ENCODE measurements at regions not wholly inside any gene's neighbourhood (a gene's known extent, or its start where the extent isn't known, plus 50 kb on each side); places are given as distances from the start of the nearest gene placed in this dataset.

- POLR2A ChIA-PET (ENCODE audit: partially characterized antibody) = no interaction called here
- Histone ChIP-seq H4K8ac (ENCODE audit: extremely low read depth, insufficient read depth, low read length) (no peak overlapping the region), H3K23me2 (ENCODE audit: low read depth, low read length) (no peaks in the 10 kb centered on the region), H2BK12ac (ENCODE audit: low read depth, low read length) (no peak overlapping the region), H3K56ac (replicated peaks; ENCODE audit: insufficient read length, low read depth, low read length) (no peak overlapping the region), H3K27me3 (replicated peaks in 1 of 4; ENCODE audit: control insufficient read depth in 3 of 4, extremely low read depth in 1 of 4, insufficient read depth in 3 of 4, low read length in 3 of 4) (no peaks in the 10 kb centered on the region), H3K4me1 (replicated peaks in 1 of 4; ENCODE audit: control insufficient read depth in 3 of 4, insufficient read depth in 4 of 4, low read length in 3 of 4) (no peaks in the 10 kb centered on the region), H2AFZ (ENCODE audit: low read length) (no peak overlapping the region), H3K23ac (ENCODE audit: insufficient read length) (no peak overlapping the region), H2AK5ac (ENCODE audit: low read depth, low read length) (no peak overlapping the region), H4K91ac (replicated peaks; ENCODE audit: insufficient read length, low read length) (no peak overlapping the region), H3K27ac (ENCODE audit: low read depth, low read length) (no peak overlapping the region), H2BK15ac (ENCODE audit: low read length) (no peak overlapping the region), H3K4ac (replicated peaks; ENCODE audit: insufficient read length, low read depth, low read length) (no peak overlapping the region), H3K18ac (ENCODE audit: extremely low read depth, low read length) (no peak overlapping the region), H4K20me1 (replicated peaks in 1 of 2; ENCODE audit: control insufficient read depth in 1 of 2, insufficient read depth in 2 of 2, low read length in 2 of 2) (no peaks in the 10 kb centered on the region), H3K4me3 (ENCODE audit: extremely low read depth in 1 of 4, insufficient read depth in 2 of 4, low read depth in 3 of 4, low read length in 4 of 4) (no peak overlapping the region), H3K9me3 (ENCODE audit: insufficient read depth in 2 of 2, low read depth in 1 of 2, low read length in 1 of 2) (peaks cover 2 to 20% of the 10 kb centered on the region in 2 experiments; a peak in 1 of 4 replicates), H3K14ac (ENCODE audit: insufficient read length) (no peak overlapping the region), H2BK5ac (ENCODE audit: low read depth, low read length) (no peak overlapping the region), H4K5ac (ENCODE audit: insufficient read length, low read depth, low read length) (no peak overlapping the region), H2BK20ac (ENCODE audit: low read length) (no peak overlapping the region), H3K4me2 (ENCODE audit: insufficient read depth in 1 of 2, low read depth in 2 of 2, low read length in 2 of 2) (no peak overlapping the region), H3K79me1 (ENCODE audit: low read depth, low read length) (no peaks in the 10 kb centered on the region), H3K36me3 (ENCODE audit: control insufficient read depth in 2 of 4, insufficient read depth in 4 of 4, low read length in 3 of 4) (no peaks in the 10 kb centered on the region), H3K79me2 (ENCODE audit: control insufficient read depth in 1 of 2, insufficient read depth in 2 of 2, low read length in 2 of 2) (no peaks in the 10 kb centered on the region), H2BK120ac (replicated peaks; ENCODE audit: low read depth, low read length) (no peak overlapping the region), H3K9ac (replicated peaks in 1 of 4; ENCODE audit: extremely low read depth in 1 of 4, low read depth in 3 of 4, low read length in 3 of 4) (no peak overlapping the region)
- CTCF ChIA-PET (ENCODE audit: partially characterized antibody) = no interaction called here
- DNase-seq (ENCODE audit: low read depth in 1 of 2, low spot score in 2 of 2) (no peak), FAIRE-seq (no peak)
- 49% methylated on average over 3 of the region's 3 CpGs; no CpG with 5 or more reads in 1 of the 2 experiments for WGBS, 2 experiments (ENCODE audit: extremely low coverage in 1 of 2, insufficient coverage in 1 of 2, insufficient read length in 1 of 2, insufficient replicate concordance in 2 of 2, low coverage in 1 of 2, low lambda C conversion rate in 2 of 2, missing lambda C conversion rate in 1 of 2)
- TF ChIP-seq SP1 (IDR thresholded peaks at IDR 0.05; ENCODE audit: low read depth, low read length) = no peak
- no peak for TF ChIP-seq TAF7 (optimal IDR thresholded peaks at IDR 0.05; ENCODE audit: borderline replicate concordance, low read depth, low read length)
- TF ChIP-seq EP300 (IDR thresholded peaks at IDR 0.05; ENCODE audit: borderline replicate concordance in 1 of 2, low read depth in 2 of 2, low read length in 2 of 2) = no peak
- no peak for TF ChIP-seq HDAC2 (IDR thresholded peaks at IDR 0.05; ENCODE audit: borderline replicate concordance in 1 of 2, low read depth in 2 of 2, low read length in 2 of 2)
Measured at GRCh38 chrX:65874110-65874509, 165.8 kb downstream of the VSIG4 start.

Measured in H1 (cell line).